Activated naive CD8-positive, alpha-beta T cell treated with anti-CD3 and anti-CD28 coated beads for 36 hours (primary cell): ENCODE measurements at regions not wholly inside any gene's neighbourhood (a gene's known extent, or its start where the extent isn't known, plus 50 kb on each side); places are given as distances from the start of the nearest gene placed in this dataset.
A peak's percentile ranks its signal among the peaks of the same experiment; 100 is the strongest.
"Not testable (repeated sequence)": the region's sequence is repeated elsewhere in the genome, so short reads cannot be mapped to it uniquely, and the experiment has no call there.

Experiments
- DNase-seq: peaks from one replicate; pipeline ENCODE4 v3.0.0; 2021
- H3K27ac Mint-ChIP-seq: one replicate; pipeline ENCODE4 v1.8.0; 2022; ENCODE audit warnings: mild to moderate bottlenecking, moderate library complexity, mixed read lengths
- H3K27me3 Mint-ChIP-seq: one replicate; pipeline ENCODE4 v1.8.0; 2022; ENCODE audit warnings: mild to moderate bottlenecking, mixed read lengths
- H3K36me3 Mint-ChIP-seq: one replicate; pipeline ENCODE4 v1.8.0; 2021; ENCODE audit warnings: mild to moderate bottlenecking, mixed read lengths
- H3K4me1 Mint-ChIP-seq: one replicate; pipeline ENCODE4 v1.8.0; 2021; ENCODE audit warnings: mixed read lengths
- H3K4me3 Mint-ChIP-seq: one replicate; pipeline ENCODE4 v1.8.0; 2022; ENCODE audit warnings: mild to moderate bottlenecking, moderate library complexity, mixed read lengths
- H3K9me3 Mint-ChIP-seq: one replicate; pipeline ENCODE4 v1.8.0; 2022; ENCODE audit warnings: mixed read lengths

DNA sequence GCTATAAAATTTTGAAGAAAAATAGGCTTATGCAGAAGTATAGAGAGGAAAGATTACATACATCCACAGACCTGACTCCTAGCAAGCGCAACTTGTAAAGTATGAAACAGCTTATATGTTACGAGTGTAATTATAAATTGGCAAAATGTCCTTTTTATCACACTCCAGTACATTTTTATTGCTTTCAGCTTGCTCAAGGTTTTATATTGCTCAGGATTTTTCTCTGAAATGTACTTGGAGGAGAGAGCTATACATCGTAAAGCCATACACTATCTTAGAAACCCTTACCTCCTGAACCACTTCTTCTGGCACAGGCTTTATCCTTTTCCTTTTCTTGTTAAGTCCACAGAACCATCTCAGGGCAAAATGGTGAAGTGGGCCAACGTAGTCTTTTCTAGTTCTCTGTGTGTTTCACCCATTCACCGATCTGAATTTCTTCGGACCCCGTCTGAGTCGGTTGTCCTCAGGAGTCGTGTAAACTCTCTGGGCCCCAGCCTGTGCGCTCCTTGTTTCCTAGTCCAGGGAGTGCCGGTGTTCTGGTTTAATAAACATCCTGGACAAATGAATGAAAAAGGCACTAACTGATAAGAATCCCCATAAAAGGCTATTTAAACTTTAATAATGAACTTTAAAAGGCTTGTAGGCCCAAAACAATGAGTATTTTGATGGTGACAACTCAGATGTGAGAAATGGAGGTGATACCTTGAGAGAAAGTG, 150.2 kb upstream of the SPATA31A3 start:
- not testable (repeated sequence) for H3K36me3 Mint-ChIP-seq, H3K4me3 Mint-ChIP-seq, H3K27me3 Mint-ChIP-seq, H3K9me3 Mint-ChIP-seq, H3K4me1 Mint-ChIP-seq, H3K27ac Mint-ChIP-seq, DNase-seq

DNA sequence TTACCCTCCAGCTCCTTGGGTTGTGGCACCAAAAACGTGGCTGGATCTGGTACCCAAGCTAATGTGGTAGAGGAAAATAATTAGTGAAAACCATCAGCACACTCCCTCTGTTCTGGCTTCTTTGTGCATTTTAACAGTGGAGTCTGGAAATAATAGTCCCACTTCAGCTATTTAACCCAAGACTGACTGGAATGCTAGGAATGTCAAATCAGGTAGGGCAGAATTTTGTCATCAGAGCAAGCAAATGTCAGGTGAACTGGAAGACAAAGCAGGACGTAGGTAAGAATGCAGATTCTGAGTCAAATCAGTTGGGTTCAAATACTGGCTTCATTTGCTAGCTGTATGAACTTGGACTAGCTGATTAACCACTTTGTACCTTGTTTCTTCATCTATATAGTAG, 144.0 kb upstream of the SPATA31A3 start:
- H3K36me3 Mint-ChIP-seq, DNase-seq, H3K4me3 Mint-ChIP-seq, H3K4me1 Mint-ChIP-seq, H3K27ac Mint-ChIP-seq, H3K9me3 Mint-ChIP-seq, H3K27me3 Mint-ChIP-seq: not testable (repeated sequence)

GRCh38 chr9:67133124-67133523, 140.8 kb upstream of the SPATA31A3 start:
- not testable (repeated sequence) for H3K27ac Mint-ChIP-seq, H3K4me1 Mint-ChIP-seq, H3K9me3 Mint-ChIP-seq, H3K36me3 Mint-ChIP-seq, DNase-seq, H3K4me3 Mint-ChIP-seq, H3K27me3 Mint-ChIP-seq

GRCh38 chr9:67116761-67117160, 124.4 kb upstream of the SPATA31A3 start:
- not testable (repeated sequence) for H3K4me1 Mint-ChIP-seq, DNase-seq, H3K9me3 Mint-ChIP-seq, H3K4me3 Mint-ChIP-seq, H3K27me3 Mint-ChIP-seq, H3K36me3 Mint-ChIP-seq, H3K27ac Mint-ChIP-seq

DNA sequence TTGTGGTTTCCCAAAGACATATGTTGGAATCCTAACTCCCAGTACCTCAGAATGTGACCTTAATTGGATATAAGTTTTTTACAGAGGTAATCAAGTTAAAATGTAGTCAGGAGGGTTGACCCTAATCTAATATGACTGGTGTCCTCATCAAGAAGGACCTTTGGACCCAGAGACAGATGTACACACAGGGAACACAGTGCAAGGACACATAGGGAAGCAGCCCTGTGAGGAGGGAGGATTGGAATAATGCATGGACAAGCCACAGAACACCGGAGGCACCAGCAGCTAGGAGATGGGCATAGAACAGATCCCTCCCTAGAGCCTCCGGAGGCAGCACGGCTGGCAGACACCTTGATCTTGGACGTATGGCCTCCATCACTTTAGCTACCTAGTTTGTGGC, 119.8 kb upstream of the SPATA31A3 start:
- not testable (repeated sequence) for H3K27ac Mint-ChIP-seq, H3K36me3 Mint-ChIP-seq, H3K4me3 Mint-ChIP-seq, H3K9me3 Mint-ChIP-seq, H3K27me3 Mint-ChIP-seq, H3K4me1 Mint-ChIP-seq, DNase-seq

- not testable (repeated sequence) for H3K4me1 Mint-ChIP-seq, H3K4me3 Mint-ChIP-seq, H3K9me3 Mint-ChIP-seq, H3K27me3 Mint-ChIP-seq, DNase-seq, H3K36me3 Mint-ChIP-seq, H3K27ac Mint-ChIP-seq
These were observed 119.4 kb upstream of the SPATA31A3 start for GRCh38 chr9:67111733-67112132.

DNA sequence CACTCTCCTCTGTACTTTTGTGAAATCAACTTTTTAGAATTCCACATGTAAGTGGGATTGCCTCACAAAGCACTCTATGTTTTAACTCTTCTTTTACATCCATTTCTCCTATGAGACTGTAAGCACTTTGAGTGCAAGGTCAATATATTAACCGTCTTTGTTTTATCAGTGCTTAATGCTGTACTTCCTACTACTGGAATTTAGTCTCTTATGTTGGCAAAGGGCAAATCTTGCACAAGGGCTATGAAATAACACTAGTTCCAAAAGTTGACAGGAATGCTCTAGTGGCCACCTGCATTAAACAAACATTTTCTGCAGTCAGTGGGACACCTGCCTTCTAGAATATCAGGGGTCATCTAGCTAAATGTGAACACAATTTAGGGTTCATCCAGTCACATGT, 117.5 kb upstream of the SPATA31A3 start:
- not testable (repeated sequence) for DNase-seq, H3K27me3 Mint-ChIP-seq

DNA sequence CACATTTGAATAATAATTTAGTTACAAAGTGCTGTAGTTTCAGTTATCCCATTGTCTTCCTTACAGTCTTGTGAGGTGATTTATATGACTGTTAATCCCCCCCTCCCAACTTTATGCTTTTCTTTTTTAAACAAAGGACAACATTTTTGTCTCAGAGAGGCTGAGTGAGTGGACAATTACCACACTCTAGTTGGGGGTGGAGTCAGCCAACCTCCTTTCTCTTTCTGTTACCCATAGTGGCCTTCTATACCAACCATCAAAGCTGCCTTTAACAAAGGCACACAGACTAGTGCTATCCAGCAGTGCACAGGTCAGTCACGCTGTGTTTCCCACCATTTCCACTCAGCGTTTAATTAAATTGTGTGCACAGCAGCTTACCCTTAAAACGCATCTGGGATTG, 114.3 kb upstream of the SPATA31A3 start:
- DNase-seq, H3K27ac Mint-ChIP-seq, H3K27me3 Mint-ChIP-seq, H3K4me1 Mint-ChIP-seq, H3K36me3 Mint-ChIP-seq, H3K4me3 Mint-ChIP-seq, H3K9me3 Mint-ChIP-seq: not testable (repeated sequence)

More for the DNA sequence above, 117.5 kb upstream of the SPATA31A3 start:
- not testable (repeated sequence) for H3K4me1 Mint-ChIP-seq, H3K9me3 Mint-ChIP-seq, H3K27ac Mint-ChIP-seq, H3K4me3 Mint-ChIP-seq, H3K36me3 Mint-ChIP-seq

DNA sequence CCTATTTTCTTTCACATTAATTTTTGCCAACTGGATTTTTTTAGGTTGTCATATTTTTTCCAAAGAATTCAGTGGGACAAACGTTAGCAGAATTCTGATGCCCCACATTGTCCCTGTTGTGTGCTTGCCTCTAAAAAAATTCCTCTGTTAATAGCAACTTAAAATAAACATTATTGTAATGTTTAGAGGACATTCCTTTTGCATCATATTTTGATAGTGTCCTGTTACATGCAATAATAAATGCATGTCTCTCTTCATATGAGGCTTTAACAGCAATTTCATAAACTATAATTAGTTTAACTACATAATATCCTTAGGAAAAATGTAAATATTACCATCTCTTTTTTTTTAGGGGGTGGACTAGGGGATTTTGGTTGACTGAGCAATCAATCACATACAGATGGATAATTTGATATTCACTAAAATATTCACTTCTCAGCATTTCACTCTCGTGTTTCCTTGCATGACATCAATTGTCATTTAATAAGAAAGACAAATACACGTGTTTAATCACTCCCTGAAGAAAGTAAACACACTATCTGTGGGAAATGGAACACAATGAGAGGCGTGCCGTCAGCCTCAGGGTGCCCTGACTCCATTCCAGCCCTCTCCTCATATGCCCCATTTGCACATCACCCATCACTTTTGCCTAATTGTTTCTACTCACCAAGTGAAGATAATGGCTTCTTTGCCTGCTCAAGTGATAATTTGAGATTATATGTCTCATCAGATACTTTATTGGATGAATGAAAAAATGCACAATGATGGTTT, 110.3 kb upstream of the SPATA31A3 start:
- H3K36me3 Mint-ChIP-seq, H3K9me3 Mint-ChIP-seq, H3K4me3 Mint-ChIP-seq, H3K27ac Mint-ChIP-seq, DNase-seq, H3K4me1 Mint-ChIP-seq, H3K27me3 Mint-ChIP-seq: not testable (repeated sequence)

GRCh38 chr9:67091104-67091503, 98.8 kb upstream of the SPATA31A3 start:
- H3K36me3 Mint-ChIP-seq, H3K27ac Mint-ChIP-seq, H3K9me3 Mint-ChIP-seq, H3K4me1 Mint-ChIP-seq, H3K4me3 Mint-ChIP-seq, H3K27me3 Mint-ChIP-seq, DNase-seq: not testable (repeated sequence)

GRCh38 chr9:67086862-67087261, 94.5 kb upstream of the SPATA31A3 start:
- not testable (repeated sequence) for H3K27me3 Mint-ChIP-seq, H3K9me3 Mint-ChIP-seq, H3K4me3 Mint-ChIP-seq, H3K27ac Mint-ChIP-seq, H3K4me1 Mint-ChIP-seq, DNase-seq, H3K36me3 Mint-ChIP-seq

DNA sequence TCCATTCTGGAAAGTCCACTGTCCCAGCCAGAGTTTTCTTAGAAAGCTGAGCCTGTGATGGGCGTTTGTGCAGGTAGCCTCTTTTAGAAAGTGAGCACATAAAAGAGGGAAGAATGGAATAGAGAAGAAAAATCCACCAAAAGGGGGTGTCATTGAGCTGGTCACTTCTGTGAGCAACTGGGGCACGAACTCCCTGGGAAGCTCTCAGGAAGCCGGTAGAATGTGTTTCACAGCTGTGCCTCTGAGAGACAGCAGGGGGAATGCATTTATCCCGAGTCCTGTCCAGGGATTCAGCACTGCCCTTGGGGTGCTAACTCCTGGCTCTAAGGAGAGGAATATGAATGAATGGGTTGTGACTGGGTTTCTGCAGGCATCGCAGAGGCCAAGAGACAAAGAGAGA, 73.8 kb upstream of the SPATA31A3 start:
- H3K4me1 Mint-ChIP-seq, H3K27me3 Mint-ChIP-seq: not testable (repeated sequence)

DNA sequence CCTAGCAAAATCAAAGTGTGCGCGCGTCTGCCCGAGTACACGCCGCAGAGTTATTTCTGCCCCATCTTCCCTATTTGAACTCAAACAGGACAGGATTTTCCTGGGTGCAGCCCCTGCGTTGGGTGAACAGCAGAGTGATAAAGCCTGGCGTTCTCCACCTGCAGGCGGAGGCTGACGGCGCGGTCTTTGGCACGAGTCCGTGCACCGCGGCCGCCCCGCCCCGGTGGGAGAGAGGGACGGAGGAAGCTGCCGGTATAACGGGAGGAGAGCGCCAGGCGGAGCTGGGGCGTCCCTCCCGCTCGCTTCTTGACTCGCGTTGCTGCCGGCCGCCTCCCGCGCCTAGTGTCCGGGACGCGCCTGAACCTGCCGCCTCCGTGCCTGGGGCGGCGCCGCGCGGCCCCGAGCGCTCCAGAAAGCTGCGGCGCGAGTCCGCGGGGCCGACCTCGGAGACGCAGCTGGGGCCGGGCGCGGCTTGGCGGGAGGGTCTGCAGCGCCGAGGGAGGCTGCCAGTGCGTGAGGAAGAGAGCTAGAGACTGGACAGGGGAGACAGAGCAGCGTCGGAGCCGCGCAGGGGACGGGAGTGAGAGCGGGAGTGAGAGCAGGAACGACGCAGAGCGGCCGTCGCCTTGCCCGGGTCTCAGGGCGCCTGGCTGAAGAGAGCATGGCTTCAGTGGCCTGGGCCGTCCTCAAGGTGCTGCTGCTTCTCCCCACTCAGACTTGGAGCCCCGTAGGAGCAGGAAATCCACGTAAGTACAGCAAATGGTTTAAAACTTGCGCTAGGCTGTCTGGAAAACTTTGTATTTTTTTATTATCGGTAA, 66.8 kb upstream of the SPATA31A3 start:
- H3K4me1 Mint-ChIP-seq, H3K27me3 Mint-ChIP-seq, H3K4me3 Mint-ChIP-seq, H3K36me3 Mint-ChIP-seq, H3K27ac Mint-ChIP-seq, H3K9me3 Mint-ChIP-seq: not testable (repeated sequence)
- DNase-seq: peak; percentile 10

More for the DNA sequence above, 73.8 kb upstream of the SPATA31A3 start:
- H3K4me3 Mint-ChIP-seq, DNase-seq, H3K27ac Mint-ChIP-seq, H3K9me3 Mint-ChIP-seq, H3K36me3 Mint-ChIP-seq: not testable (repeated sequence)
